Gastrocnemius medialis (tissue), 4 donors: ENCODE measurements at regions not wholly inside any gene's neighbourhood (a gene's known extent, or its start where the extent isn't known, plus 50 kb on each side); places are given as distances from the start of the nearest gene placed in this dataset.

Experiments
- CTCF ChIP-seq, 5 experiments: fragments of 450-650 bp in 3 of 5; fragments of 200-600 bp in 2 of 5; sonication (generic) in 2 of 5; IDR thresholded peaks in 4 of 5; conservative IDR thresholded peaks in 1 of 5; 1 replicate in 4 of 5; 2 replicates in 1 of 5; pipeline ENCODE4 v1.5.1; 2016 to 2019; ENCODE audit warnings: antibody characterized with exemption in 5 of 5, mild to moderate bottlenecking in 3 of 5, moderate library complexity in 3 of 5
- POLR2A ChIP-seq, 2 donors: fragments of 450-650 bp; IDR thresholded peaks; one replicate each; pipeline ENCODE4 v1.6.1; 2017; ENCODE audit warnings: antibody characterized with exemption in 2 of 2, mild to moderate bottlenecking in 2 of 2, moderate library complexity in 2 of 2

- TF ChIP-seq CTCF (IDR thresholded peaks at IDR 0.05 in 4 of 5, conservative IDR thresholded peaks at IDR 0.05 in 1 of 5) (no peak), POLR2A (IDR thresholded peaks at IDR 0.05) (no peak)
Measured at GRCh38 chr12:84128117-84128991, 784.2 kb downstream of the SLC6A15 start.
